Glutamatergic neuron (in vitro differentiated cells): ENCODE measurements at regions not wholly inside any gene's neighbourhood (a gene's known extent, or its start where the extent isn't known, plus 50 kb on each side); places are given as distances from the start of the nearest gene placed in this dataset.

ENCODE experiments used
- DNase-seq: peaks from one replicate; pipeline ENCODE4 v3.0.0; 2022
- H3K27ac Mint-ChIP-seq: one replicate; pipeline ENCODE4 v1.8.0; 2020; ENCODE audit warnings: mild to moderate bottlenecking, mixed read lengths, inconsistent platforms; ENCODE audit not compliant: unreplicated experiment
- H3K27me3 Mint-ChIP-seq: one replicate; pipeline ENCODE4 v1.8.0; 2020; ENCODE audit warnings: mild to moderate bottlenecking, moderate library complexity, mixed read lengths, inconsistent platforms; ENCODE audit not compliant: unreplicated experiment
- H3K36me3 Mint-ChIP-seq: one replicate; pipeline ENCODE4 v1.8.0; 2020; ENCODE audit warnings: mild to moderate bottlenecking, mixed read lengths, inconsistent platforms; ENCODE audit not compliant: unreplicated experiment
- H3K4me1 Mint-ChIP-seq: one replicate; pipeline ENCODE4 v1.8.0; 2020; ENCODE audit warnings: mild to moderate bottlenecking, low read depth, mixed read lengths, inconsistent platforms; ENCODE audit not compliant: unreplicated experiment
- H3K4me3 Mint-ChIP-seq: one replicate; pipeline ENCODE4 v1.8.0; 2020; ENCODE audit warnings: mild to moderate bottlenecking, mixed read lengths, inconsistent platforms; ENCODE audit not compliant: unreplicated experiment
- H3K9me3 Mint-ChIP-seq: one replicate; pipeline ENCODE4 v1.8.0; 2020; ENCODE audit warnings: mild to moderate bottlenecking, moderate library complexity, mixed read lengths, inconsistent platforms; ENCODE audit not compliant: unreplicated experiment
- CTCF ChIP-seq: fragments of 200-600 bp; sonication (generic); IDR thresholded peaks from one replicate; pipeline ENCODE4 v1.5.0; 2021; ENCODE audit not compliant: partially characterized antibody, unreplicated experiment

- TF ChIP-seq CTCF: no peak
- DNase-seq: no peak
- H3K27me3 Mint-ChIP-seq: no peaks in the 10 kb centered on the region
- H3K4me1 Mint-ChIP-seq: no peaks in the 10 kb centered on the region
- H3K4me3 Mint-ChIP-seq: no peak overlapping the region
- H3K9me3 Mint-ChIP-seq: no peaks in the 10 kb centered on the region
- H3K27ac Mint-ChIP-seq: no peak overlapping the region
- H3K36me3 Mint-ChIP-seq: no peaks in the 10 kb centered on the region
These were observed 1495.5 kb upstream of the ACVR2A start for GRCh38 chr2:146349334-146349733.

- Mint-ChIP-seq H3K9me3 (no peaks in the 10 kb centered on the region), H3K36me3 (no peaks in the 10 kb centered on the region), H3K27ac (no peak overlapping the region), H3K27me3 (no peaks in the 10 kb centered on the region), H3K4me3 (no peak overlapping the region), H3K4me1 (no peaks in the 10 kb centered on the region)
- DNase-seq: no peak
- no peak for TF ChIP-seq CTCF
These were observed 1519.9 kb upstream of the ACVR2A start for GRCh38 chr2:146324951-146325350.

- Mint-ChIP-seq H3K27ac (no peak overlapping the region), H3K9me3 (no peaks in the 10 kb centered on the region), H3K36me3 (no peaks in the 10 kb centered on the region), H3K4me1 (no peaks in the 10 kb centered on the region), H3K27me3 (no peaks in the 10 kb centered on the region), H3K4me3 (no peak overlapping the region)
- TF ChIP-seq CTCF: no peak
- no peak for DNase-seq
These were observed 1521.3 kb upstream of the ACVR2A start for GRCh38 chr2:146323564-146323963.

- no peak for DNase-seq
- no peaks in the 10 kb centered on the region for H3K9me3 Mint-ChIP-seq
- H3K4me1 Mint-ChIP-seq: no peaks in the 10 kb centered on the region
- H3K36me3 Mint-ChIP-seq: no peaks in the 10 kb centered on the region
- no peak for TF ChIP-seq CTCF
- H3K4me3 Mint-ChIP-seq: no peak overlapping the region
- no peak overlapping the region for H3K27ac Mint-ChIP-seq
- H3K27me3 Mint-ChIP-seq: no peaks in the 10 kb centered on the region
These were observed 1523.7 kb upstream of the ACVR2A start for GRCh38 chr2:146321175-146321574.

- no peaks in the 10 kb centered on the region for H3K4me1 Mint-ChIP-seq
These were observed 1526.9 kb upstream of the ACVR2A start for GRCh38 chr2:146317959-146318358.

More at GRCh38 chr2:146317959-146318358, 1526.9 kb upstream of the ACVR2A start:
- TF ChIP-seq CTCF: no peak
- H3K36me3 Mint-ChIP-seq: no peaks in the 10 kb centered on the region
- H3K27ac Mint-ChIP-seq: no peak overlapping the region
- H3K27me3 Mint-ChIP-seq: no peaks in the 10 kb centered on the region
- no peak for DNase-seq
- H3K9me3 Mint-ChIP-seq: no peaks in the 10 kb centered on the region
- no peak overlapping the region for H3K4me3 Mint-ChIP-seq
